IPS DF 6.9 (cell line): ENCODE measurements at regions not wholly inside any gene's neighbourhood (a gene's known extent, or its start where the extent isn't known, plus 50 kb on each side); places are given as distances from the start of the nearest gene placed in this dataset.

Experiments used
- DNase-seq: peaks from one replicate; pipeline ENCODE4 v3.0.0-alpha.2; 2013; ENCODE audit warnings: low read depth, low spot score
- H3K27ac ChIP-seq: one replicate; pipeline ENCODE4 v1.5.1; 2013; ENCODE audit warnings: low read length, control low read depth
- H3K27me3 ChIP-seq: 2 replicates; pipeline ENCODE4 v1.6.1; 2013; ENCODE audit warnings: mild to moderate bottlenecking, low read length; ENCODE audit not compliant: control insufficient read depth, insufficient read depth
- H3K36me3 ChIP-seq: 2 replicates; pipeline ENCODE4 v1.6.1; 2013; ENCODE audit warnings: low read length; ENCODE audit not compliant: control insufficient read depth, insufficient read depth
- H3K4me1 ChIP-seq: 2 replicates; pipeline ENCODE4 v1.6.1; 2013; ENCODE audit warnings: low read length; ENCODE audit not compliant: control insufficient read depth, insufficient read depth
- H3K4me3 ChIP-seq: 2 replicates; pipeline ENCODE4 v1.5.1; 2013; ENCODE audit warnings: mild to moderate bottlenecking, low read length
- H3K9me3 ChIP-seq: 2 replicates; pipeline ENCODE4 v1.6.1; 2013; ENCODE audit warnings: low read length, inconsistent platforms; ENCODE audit not compliant: control insufficient read depth, insufficient read depth
- WGBS: extraction: QIAGEN DNeasy Blood & Tissue Kit; methylation state at CpG from one replicate; pipeline ENCODE4 v1.1.7; 2013; ENCODE audit warnings: mixed read lengths, missing lambda C conversion rate; ENCODE audit not compliant: insufficient read length, insufficient coverage; 5-methylcytosine and 5-hydroxymethylcytosine counted together

DNA sequence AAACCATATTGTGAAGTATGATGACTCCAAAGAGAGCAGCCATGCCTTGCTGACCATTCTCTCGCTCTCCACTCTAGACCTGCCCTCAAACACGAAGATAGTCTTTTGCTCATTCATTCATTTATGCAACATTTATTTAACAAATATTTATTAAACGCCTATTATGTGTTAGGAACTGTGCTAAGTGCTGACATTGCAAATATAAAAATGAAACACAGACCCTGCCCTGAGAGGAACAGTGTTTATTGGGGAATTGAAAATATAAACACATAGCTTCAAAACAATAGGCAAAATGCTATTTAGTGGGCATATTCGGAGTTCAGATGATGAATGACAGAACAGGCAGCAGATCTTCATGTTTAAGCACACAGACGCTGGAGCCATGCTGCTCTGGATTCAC is 213.6 kb downstream of the NUF2 start:
- Histone ChIP-seq H3K4me3 (no peak overlapping the region), H3K27ac (no peak overlapping the region), H3K36me3 (no peaks in the 10 kb centered on the region), H3K9me3 (no peaks in the 10 kb centered on the region), H3K27me3 (no peaks in the 10 kb centered on the region), H3K4me1 (no peaks in the 10 kb centered on the region)
- WGBS: no CpG with 5 or more reads among the region's 5 CpGs
- no peak for DNase-seq

- no CpG with 5 or more reads among the region's 3 CpGs for WGBS
- Histone ChIP-seq H3K27ac (no peak overlapping the region), H3K27me3 (no peaks in the 10 kb centered on the region), H3K4me1 (no peaks in the 10 kb centered on the region), H3K36me3 (no peaks in the 10 kb centered on the region), H3K9me3 (no peaks in the 10 kb centered on the region), H3K4me3 (no peak overlapping the region)
- DNase-seq: no peak
Measured at GRCh38 chr1:163535807-163536206, 214.1 kb downstream of the NUF2 start.

- no peak for DNase-seq
- no peaks in the 10 kb centered on the region for H3K36me3 ChIP-seq
- H3K27ac ChIP-seq: no peak overlapping the region
- H3K4me3 ChIP-seq: no peak overlapping the region
- WGBS: no CpG with 5 or more reads among the region's 1 CpG
- H3K9me3 ChIP-seq: no peaks in the 10 kb centered on the region
- no peaks in the 10 kb centered on the region for H3K27me3 ChIP-seq
- no peaks in the 10 kb centered on the region for H3K4me1 ChIP-seq
Measured at GRCh38 chr1:163537809-163538208, 216.1 kb downstream of the NUF2 start.

- DNase-seq: no peak
- Histone ChIP-seq H3K9me3 (no peaks in the 10 kb centered on the region), H3K27ac (no peak overlapping the region), H3K4me1 (no peaks in the 10 kb centered on the region), H3K27me3 (no peaks in the 10 kb centered on the region), H3K4me3 (no peak overlapping the region), H3K36me3 (no peaks in the 10 kb centered on the region)
- WGBS: no CpG with 5 or more reads among the region's 4 CpGs
Measured at GRCh38 chr1:163538667-163539066, 216.9 kb downstream of the NUF2 start.

DNA sequence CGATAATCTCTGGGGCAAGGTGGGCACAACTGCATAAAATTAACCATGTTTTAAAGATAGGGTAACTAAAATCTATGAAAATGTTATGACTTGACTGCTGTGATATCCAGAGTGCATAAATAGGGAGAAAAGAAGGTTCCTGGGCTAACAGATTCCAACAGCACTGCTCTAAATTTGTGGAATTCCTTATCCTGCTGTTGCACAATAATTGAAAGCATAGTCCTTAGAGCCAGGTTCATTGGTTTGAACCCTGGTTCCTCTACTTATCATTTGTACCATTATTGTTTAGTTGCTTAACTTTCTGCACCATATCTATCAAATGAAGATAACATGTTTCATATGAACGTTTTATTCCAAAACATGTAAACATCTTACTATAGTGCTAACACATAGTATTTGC is 219.0 kb downstream of the NUF2 start:
- no CpG with 5 or more reads among the region's 2 CpGs for WGBS
- Histone ChIP-seq H3K4me1 (no peaks in the 10 kb centered on the region), H3K27me3 (no peaks in the 10 kb centered on the region), H3K9me3 (no peaks in the 10 kb centered on the region), H3K4me3 (no peak overlapping the region), H3K36me3 (no peaks in the 10 kb centered on the region), H3K27ac (no peak overlapping the region)
- no peak for DNase-seq

DNA sequence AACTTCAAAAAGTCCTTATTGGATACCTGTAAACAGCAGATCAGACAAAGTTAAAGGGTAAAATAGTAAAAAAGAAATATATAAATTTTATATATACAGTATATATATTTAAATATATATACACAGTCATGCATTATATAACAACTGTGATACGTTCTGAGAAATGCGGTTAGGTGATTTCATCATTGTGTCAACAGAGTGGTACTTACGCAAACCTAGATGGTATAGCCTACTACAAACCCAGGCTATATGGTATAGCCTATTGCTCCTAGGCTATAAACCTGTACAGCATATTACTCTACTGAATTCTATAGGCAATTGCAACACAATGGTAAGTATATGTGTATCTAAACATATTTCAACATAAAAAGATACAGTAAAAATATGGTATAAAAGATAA is 222.7 kb downstream of the NUF2 start:
- no peak overlapping the region for H3K4me3 ChIP-seq
- WGBS: no CpG with 5 or more reads among the region's 3 CpGs
- no peak for DNase-seq
- no peaks in the 10 kb centered on the region for H3K36me3 ChIP-seq
- no peak overlapping the region for H3K27ac ChIP-seq
- no peaks in the 10 kb centered on the region for H3K4me1 ChIP-seq
- H3K9me3 ChIP-seq: no peaks in the 10 kb centered on the region
- H3K27me3 ChIP-seq: no peaks in the 10 kb centered on the region

DNA sequence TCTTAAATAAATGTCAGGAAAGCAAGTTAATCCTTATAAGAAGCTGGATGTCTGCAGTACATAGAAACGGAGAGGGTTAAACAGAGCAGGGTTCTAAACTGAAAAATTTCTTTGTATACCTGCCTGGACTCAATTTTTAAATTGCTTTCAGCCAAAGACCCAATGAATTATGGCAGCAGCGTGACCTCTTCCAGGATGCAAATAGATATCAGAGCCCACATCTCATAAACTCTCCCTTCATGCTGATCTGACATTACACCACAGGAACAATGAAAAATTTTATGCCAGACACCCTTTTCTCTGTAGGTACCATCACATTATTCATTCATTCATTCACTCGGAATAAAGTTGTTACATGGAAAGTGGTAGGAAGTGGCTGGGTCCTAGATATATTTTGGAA is 236.4 kb downstream of the NUF2 start:
- Histone ChIP-seq H3K27me3 (no peaks in the 10 kb centered on the region), H3K27ac (no peak overlapping the region), H3K4me1 (no peaks in the 10 kb centered on the region), H3K9me3 (no peaks in the 10 kb centered on the region), H3K36me3 (no peaks in the 10 kb centered on the region), H3K4me3 (no peak overlapping the region)
- WGBS: no CpG with 5 or more reads among the region's 3 CpGs
- DNase-seq: no peak

- H3K4me1 ChIP-seq: no peaks in the 10 kb centered on the region
- H3K27me3 ChIP-seq: no peaks in the 10 kb centered on the region
- H3K4me3 ChIP-seq: no peak overlapping the region
- peak overlapping the region; percentile 56 for H3K27ac ChIP-seq
- WGBS: no CpG with 5 or more reads among the region's 3 CpGs
- peak; percentile 83 for DNase-seq
- no peaks in the 10 kb centered on the region for H3K36me3 ChIP-seq
- H3K9me3 ChIP-seq: no peaks in the 10 kb centered on the region
Measured at GRCh38 chr1:163561580-163562295, 240.0 kb downstream of the NUF2 start.

- no peaks in the 10 kb centered on the region for H3K9me3 ChIP-seq
- WGBS: no CpG with 5 or more reads among the region's 2 CpGs
- H3K27ac ChIP-seq: no peak overlapping the region
- DNase-seq: no peak
- H3K4me3 ChIP-seq: no peak overlapping the region
- H3K27me3 ChIP-seq: no peaks in the 10 kb centered on the region
- no peaks in the 10 kb centered on the region for H3K36me3 ChIP-seq
- H3K4me1 ChIP-seq: no peaks in the 10 kb centered on the region
Measured at GRCh38 chr1:163562355-163562754, 240.6 kb downstream of the NUF2 start.

- no peaks in the 10 kb centered on the region for H3K4me1 ChIP-seq
- H3K4me3 ChIP-seq: no peak overlapping the region
- H3K9me3 ChIP-seq: no peaks in the 10 kb centered on the region
- no peaks in the 10 kb centered on the region for H3K36me3 ChIP-seq
- no peak overlapping the region for H3K27ac ChIP-seq
- DNase-seq: no peak
- H3K27me3 ChIP-seq: no peaks in the 10 kb centered on the region
- no CpG with 5 or more reads among the region's 3 CpGs for WGBS
Measured at GRCh38 chr1:163565166-163565565, 243.4 kb downstream of the NUF2 start.

- no peak overlapping the region for H3K27ac ChIP-seq
- no peaks in the 10 kb centered on the region for H3K36me3 ChIP-seq
- WGBS: no CpG with 5 or more reads among the region's 4 CpGs
- no peaks in the 10 kb centered on the region for H3K27me3 ChIP-seq
- no peak overlapping the region for H3K4me3 ChIP-seq
- H3K9me3 ChIP-seq: no peaks in the 10 kb centered on the region
- H3K4me1 ChIP-seq: no peaks in the 10 kb centered on the region
- DNase-seq: no peak
Measured at GRCh38 chr1:163570071-163570470, 248.3 kb downstream of the NUF2 start.
